Neural cell (in vitro differentiated cells): ENCODE measurements at regions not wholly inside any gene's neighbourhood (a gene's known extent, or its start where the extent isn't known, plus 50 kb on each side); places are given as distances from the start of the nearest gene placed in this dataset.

ENCODE experiments used
- H2AFZ ChIP-seq: fragments of 200-600, 300-800 bp; sonication (generic), shearing (Covaris generic); 2 replicates; pipeline ENCODE4 v1.6.0; 2014; ENCODE audit warnings: low read depth, mild to moderate bottlenecking, antibody characterized with exemption, low read length, moderate library complexity
- H3F3A ChIP-seq: fragments of 200-600 bp; shearing (Covaris generic); 2 replicates; pipeline ENCODE4 v1.6.1; 2016; ENCODE audit warnings: mild to moderate bottlenecking, moderate library complexity, mixed read lengths, antibody characterized with exemption, low read length; ENCODE audit not compliant: insufficient read depth, poor library complexity, severe bottlenecking
- H3K27ac ChIP-seq: fragments of 200-600, 300-800 bp; sonication (generic), shearing (Covaris generic); 2 replicates; pipeline ENCODE4 v1.5.1; 2014; ENCODE audit warnings: mild to moderate bottlenecking, low read length, moderate library complexity
- H3K27me3 ChIP-seq: fragments of 300-800, 200-600 bp; sonication (generic), shearing (Covaris generic); 2 replicates; pipeline ENCODE4 v1.6.0; 2014; ENCODE audit warnings: mild to moderate bottlenecking, low read depth, low read length, moderate library complexity; ENCODE audit not compliant: insufficient read depth
- H3K36me3 ChIP-seq: fragments of 300-800, 200-600 bp; sonication (generic), shearing (Covaris generic); 2 replicates; pipeline ENCODE4 v1.5.1; 2014; ENCODE audit warnings: mild to moderate bottlenecking, antibody characterized with exemption, low read length, moderate library complexity; ENCODE audit not compliant: insufficient read depth
- H3K4me2 ChIP-seq: fragments of 300-800, 200-600 bp; sonication (generic), shearing (Covaris generic); 2 replicates; pipeline ENCODE4 v1.6.0; 2014; ENCODE audit warnings: mild to moderate bottlenecking, low read length
- H3K4me3 ChIP-seq: fragments of 300-800, 200-600 bp; sonication (generic), shearing (Covaris generic); 2 replicates; pipeline ENCODE4 v1.5.1; 2014; ENCODE audit warnings: mild to moderate bottlenecking, low read length, moderate library complexity
- H3K79me2 ChIP-seq: fragments of 200-600 bp; shearing (Covaris generic); replicated peaks from 2 replicates; pipeline ENCODE4 v1.6.0; 2014; ENCODE audit warnings: mild to moderate bottlenecking, low read length, moderate library complexity; ENCODE audit not compliant: insufficient read depth
- H3K9ac ChIP-seq: fragments of 300-800, 200-600 bp; sonication (generic), shearing (Covaris generic); 2 replicates; pipeline ENCODE4 v1.6.1; 2016; ENCODE audit warnings: mild to moderate bottlenecking, low read length, mixed read lengths
- H3K9me2 ChIP-seq: fragments of 200-600 bp; shearing (Covaris generic); 2 replicates; pipeline ENCODE4 v1.6.1; 2016; ENCODE audit warnings: mild to moderate bottlenecking, low read length, mixed read lengths; ENCODE audit not compliant: insufficient read depth
- H3K9me3 ChIP-seq: fragments of 200-600, 300-800 bp; sonication (generic), shearing (Covaris generic); 2 replicates; pipeline ENCODE4 v1.6.1; 2016; ENCODE audit warnings: mild to moderate bottlenecking, mixed run types, low read length, moderate library complexity, mixed read lengths
- H4K20me1 ChIP-seq: fragments of 200-600 bp; shearing (Covaris generic); 2 replicates; pipeline ENCODE4 v1.6.1; 2016; ENCODE audit warnings: mild to moderate bottlenecking, mixed run types; ENCODE audit not compliant: insufficient read depth
- CTCF ChIP-seq: fragments of 450-650 bp; IDR thresholded peaks from 2 replicates; pipeline ENCODE4 v1.5.1; 2014; ENCODE audit warnings: antibody characterized with exemption, mild to moderate bottlenecking, moderate library complexity; ENCODE audit not compliant: poor library complexity, severe bottlenecking
- EP300 ChIP-seq: fragments of 450-650 bp; conservative IDR thresholded peaks from 2 replicates; pipeline ENCODE4 v1.6.1; 2014; ENCODE audit warnings: antibody characterized with exemption, mild to moderate bottlenecking, moderate library complexity; ENCODE audit not compliant: poor library complexity, severe bottlenecking
- EZH2 ChIP-seq: fragments of 200-600, 300-800 bp; shearing (Covaris generic), sonication (generic); IDR thresholded peaks from 2 replicates; pipeline ENCODE4 v1.6.1; 2014; ENCODE audit warnings: antibody characterized with exemption, low read length, borderline replicate concordance, mild to moderate bottlenecking; ENCODE audit not compliant: insufficient read depth, poor library complexity, severe bottlenecking
- MXI1 ChIP-seq: fragments of 450-650 bp; conservative IDR thresholded peaks from 2 replicates; pipeline ENCODE4 v1.6.1; 2014; ENCODE audit warnings: antibody characterized with exemption, mild to moderate bottlenecking; ENCODE audit not compliant: poor library complexity, severe bottlenecking
- POLR2AphosphoS5 ChIP-seq: IDR thresholded peaks from 2 replicates; pipeline ENCODE4 v1.6.1; 2012
- RAD21 ChIP-seq: fragments of 450-650 bp; conservative IDR thresholded peaks from 2 replicates; pipeline ENCODE4 v1.6.1; 2014; ENCODE audit warnings: antibody characterized with exemption, mild to moderate bottlenecking, moderate library complexity
- REST ChIP-seq: IDR thresholded peaks from 2 replicates; pipeline ENCODE4 v1.6.1; 2012; ENCODE audit warnings: borderline replicate concordance
- SMC3 ChIP-seq: fragments of 450-650 bp; conservative IDR thresholded peaks from 2 replicates; pipeline ENCODE4 v1.6.1; 2014; ENCODE audit warnings: antibody characterized with exemption, mild to moderate bottlenecking, moderate library complexity; ENCODE audit not compliant: poor library complexity
- TAF1 ChIP-seq: IDR thresholded peaks from 2 replicates; pipeline ENCODE4 v1.6.1; 2012; ENCODE audit warnings: low read depth

GRCh38 chr3:117688583-117688982, 979.0 kb downstream of the TUSC7 start:
- H3K4me3 ChIP-seq: peak overlapping the region; percentile 15
- H2AFZ ChIP-seq: no peak overlapping the region
- peak overlapping the region; percentile 47 for H3K4me2 ChIP-seq
- no peaks in the 10 kb centered on the region for H3K9me3 ChIP-seq
- no peaks in the 10 kb centered on the region for H3K9me2 ChIP-seq
- H3K27me3 ChIP-seq: no peaks in the 10 kb centered on the region
- no peak overlapping the region for H3K9ac ChIP-seq
- no peaks in the 10 kb centered on the region for H3K36me3 ChIP-seq
- no peaks in the 10 kb centered on the region for H3K79me2 ChIP-seq
- TF ChIP-seq RAD21 (peak; percentile 15), MXI1 (no peak), EP300 (peak; percentile 70), POLR2AphosphoS5 (peak; percentile 50), SMC3 (no peak)
- no peak overlapping the region for H3K27ac ChIP-seq
- H4K20me1 ChIP-seq: no peaks in the 10 kb centered on the region
- H3F3A ChIP-seq: no peaks in the 10 kb centered on the region

- no peaks in the 10 kb centered on the region for H3K9me3 ChIP-seq
- H3K9me2 ChIP-seq: no peaks in the 10 kb centered on the region
- H4K20me1 ChIP-seq: no peaks in the 10 kb centered on the region
- H2AFZ ChIP-seq: no peak overlapping the region
- H3K36me3 ChIP-seq: no peaks in the 10 kb centered on the region
- H3K4me3 ChIP-seq: no peak overlapping the region
- no peaks in the 10 kb centered on the region for H3K79me2 ChIP-seq
- H3K4me2 ChIP-seq: no peak overlapping the region
- no peak for TF ChIP-seq MXI1
- no peak for TF ChIP-seq POLR2AphosphoS5
- no peaks in the 10 kb centered on the region for H3K27me3 ChIP-seq
- H3F3A ChIP-seq: no peaks in the 10 kb centered on the region
- no peak overlapping the region for H3K9ac ChIP-seq
- no peak overlapping the region for H3K27ac ChIP-seq
Measured at GRCh38 chr3:117691526-117691925, 981.9 kb downstream of the TUSC7 start.

DNA sequence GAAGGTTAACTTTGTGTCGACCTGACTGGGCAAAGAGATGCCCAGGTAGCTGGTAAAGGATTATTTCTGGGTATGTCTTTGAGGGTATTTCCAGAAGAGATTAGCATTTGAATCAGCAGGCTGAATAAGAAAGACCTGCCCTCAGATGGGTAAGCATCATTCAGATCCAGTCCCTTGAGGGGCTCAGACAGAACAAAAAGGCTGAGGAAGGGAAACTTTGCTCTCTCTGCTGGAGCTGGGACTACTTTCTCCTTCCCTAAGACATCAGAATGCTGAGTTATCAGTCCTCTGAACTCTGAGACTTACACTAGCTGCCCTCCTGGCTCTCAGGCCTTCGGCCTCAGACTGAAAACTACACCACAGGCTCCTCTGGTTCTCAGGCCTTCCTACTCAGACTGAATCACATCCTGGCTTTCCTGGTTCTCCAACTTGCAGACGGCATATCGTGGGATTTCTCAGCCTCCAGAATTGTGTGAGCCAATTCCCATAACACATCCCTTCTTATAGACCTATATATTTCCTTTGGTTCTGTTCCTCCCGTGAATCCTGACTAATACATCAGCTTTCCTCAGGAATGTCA, 982.9 kb downstream of the TUSC7 start:
- TF ChIP-seq SMC3 (no peak), EZH2 (no peak), CTCF (no peak), MXI1 (no peak), POLR2AphosphoS5 (no peak), TAF1 (no peak), RAD21 (no peak), REST (no peak), EP300 (no peak)
- no peaks in the 10 kb centered on the region for H3F3A ChIP-seq
- no peaks in the 10 kb centered on the region for H4K20me1 ChIP-seq
- H3K9me3 ChIP-seq: no peaks in the 10 kb centered on the region
- H3K79me2 ChIP-seq: no peaks in the 10 kb centered on the region
- H3K9ac ChIP-seq: no peak overlapping the region
- no peak overlapping the region for H2AFZ ChIP-seq
- no peaks in the 10 kb centered on the region for H3K9me2 ChIP-seq
- H3K27ac ChIP-seq: no peak overlapping the region
- H3K4me3 ChIP-seq: no peak overlapping the region
- H3K36me3 ChIP-seq: no peaks in the 10 kb centered on the region
- H3K27me3 ChIP-seq: no peaks in the 10 kb centered on the region
- H3K4me2 ChIP-seq: no peak overlapping the region
